GF-D8 (cell line): ENCODE measurements at regions not wholly inside any gene's neighbourhood (a gene's known extent, or its start where the extent isn't known, plus 50 kb on each side); places are given as distances from the start of the nearest gene placed in this dataset.
"Not testable (repeated sequence)": the region's sequence is repeated elsewhere in the genome, so short reads cannot be mapped to it uniquely, and the experiment has no call there.

Experiments used
- DNase-seq: peaks from one replicate; lab custom pipeline; 2025; lab: John Stamatoyannopoulos, UW

GRCh38 chr7:124635416-124635815, 130.2 kb downstream of the GPR37 start:
- DNase-seq: no peak

GRCh38 chr7:124633740-124634139, 131.9 kb downstream of the GPR37 start:
- no peak for DNase-seq

GRCh38 chr7:124630395-124630794, 135.2 kb downstream of the GPR37 start:
- DNase-seq: no peak

GRCh38 chr7:124618871-124619270, 146.7 kb downstream of the GPR37 start:
- no peak for DNase-seq

GRCh38 chr7:124618051-124618450, 147.5 kb downstream of the GPR37 start:
- DNase-seq: not testable (repeated sequence)

- no peak for DNase-seq
These were observed 162.5 kb downstream of the GPR37 start for GRCh38 chr7:124603066-124603465.

GRCh38 chr7:124597509-124597908, 168.1 kb downstream of the GPR37 start:
- no peak for DNase-seq

- DNase-seq: no peak
These were observed 168.7 kb downstream of the GPR37 start for GRCh38 chr7:124596881-124597280.

GRCh38 chr7:124590814-124591213, 174.8 kb downstream of the GPR37 start:
- no peak for DNase-seq

- DNase-seq: no peak
These were observed 188.3 kb downstream of the GPR37 start for GRCh38 chr7:124577256-124577655.

GRCh38 chr7:124575176-124575575, 190.4 kb downstream of the GPR37 start:
- DNase-seq: no peak

GRCh38 chr7:124570558-124570957, 195.0 kb downstream of the GPR37 start:
- no peak for DNase-seq

- DNase-seq: no peak
These were observed 199.0 kb downstream of the GPR37 start for GRCh38 chr7:124566583-124566982.

GRCh38 chr7:124557587-124557986, 208.0 kb downstream of the GPR37 start:
- no peak for DNase-seq

- no peak for DNase-seq
These were observed 208.5 kb downstream of the GPR37 start for GRCh38 chr7:124557101-124557500.

- DNase-seq: no peak
These were observed 212.1 kb downstream of the GPR37 start for GRCh38 chr7:124553502-124553901.

GRCh38 chr7:124552217-124552616, 213.4 kb downstream of the GPR37 start:
- DNase-seq: no peak

GRCh38 chr7:124550036-124550435, 215.6 kb downstream of the GPR37 start:
- DNase-seq: no peak

- no peak for DNase-seq
These were observed 223.1 kb downstream of the GPR37 start for GRCh38 chr7:124542476-124542875.

GRCh38 chr7:124536156-124536762, 229.3 kb downstream of the GPR37 start:
- no peak for DNase-seq

- no peak for DNase-seq
These were observed 233.4 kb downstream of the GPR37 start for GRCh38 chr7:124532166-124532565.

GRCh38 chr7:124516911-124517310, 248.7 kb downstream of the GPR37 start:
- DNase-seq: no peak

- no peak for DNase-seq
These were observed 250.3 kb downstream of the GPR37 start for GRCh38 chr7:124515106-124515830.

- DNase-seq: no peak
These were observed 251.1 kb downstream of the GPR37 start for GRCh38 chr7:124514471-124514870.
